Gastroesophageal sphincter (tissue), 4 donors: ENCODE measurements at regions not wholly inside any gene's neighbourhood (a gene's known extent, or its start where the extent isn't known, plus 50 kb on each side); places are given as distances from the start of the nearest gene placed in this dataset.
A peak's percentile ranks its signal among the peaks of the same experiment; 100 is the strongest.

Experiments used
- ATAC-seq: fragments of 150-250 bp; one replicate; pipeline ENCODE4 v1.9.1; 2016; ENCODE audit warnings: mild to moderate bottlenecking, moderate library complexity
- H3K27ac ChIP-seq, 4 donors: fragments of 200-600 bp; sonication (generic) in 3 of 4; 1 replicate in 3 of 4; 2 replicates in 1 of 4; pipeline ENCODE4 v1.5.1; 2016 to 2019
- H3K27me3 ChIP-seq: fragments of 200-600 bp; sonication (generic); one replicate; pipeline ENCODE4 v1.5.1; 2019
- H3K36me3 ChIP-seq, 2 donors: fragments of 200-600 bp; sonication (generic); one replicate each; pipeline ENCODE4 v1.5.1; 2019; ENCODE audit warnings: control low read depth in 1 of 2
- H3K4me1 ChIP-seq, 3 donors: fragments of 200-600 bp; sonication (generic); 1 replicate in 2 of 3; 2 replicates in 1 of 3; pipeline ENCODE4 v1.5.1; 2016 to 2019; ENCODE audit warnings: control low read depth in 2 of 3
- H3K4me3 ChIP-seq, 2 donors: fragments of 200-600 bp; sonication (generic); one replicate each; pipeline ENCODE4 v1.5.1; 2019; ENCODE audit warnings: mild to moderate bottlenecking in 1 of 2, moderate library complexity in 1 of 2
- H3K9me3 ChIP-seq, 3 donors: fragments of 200-600 bp; sonication (generic); one replicate each; pipeline ENCODE4 v1.5.1; 2017 to 2019; ENCODE audit warnings: control low read depth in 2 of 3
- EP300 ChIP-seq: sonication (generic); formaldehyde crosslinking; IDR thresholded peaks from one replicate; pipeline ENCODE4 v1.6.1; 2017; ENCODE audit warnings: antibody characterized with exemption, mild to moderate bottlenecking
- POLR2A ChIP-seq, 2 donors: fragments of 450-650 bp; IDR thresholded peaks; one replicate each; pipeline ENCODE4 v1.6.1; 2017; ENCODE audit warnings: antibody characterized with exemption in 2 of 2, mild to moderate bottlenecking in 2 of 2, moderate library complexity in 1 of 2
- POLR2AphosphoS5 ChIP-seq: sonication (generic); formaldehyde crosslinking; IDR thresholded peaks from one replicate; pipeline ENCODE4 v1.6.1; 2017; ENCODE audit warnings: antibody characterized with exemption
- WGBS, 2 donors: methylation state at CpG; one replicate each; pipeline ENCODE4 v1.1.5; 2018; ENCODE audit warnings: low coverage in 1 of 2; 5-methylcytosine and 5-hydroxymethylcytosine counted together
- TF ChIP-seq, protein P1 (sequence below), 4 experiments: fragments of 200-600 bp in 2 of 4; fragments of 450-650 bp in 2 of 4; sonication (generic) in 1 of 4; IDR thresholded peaks; one replicate each; pipeline ENCODE4 v1.5.1; 2017 to 2019; ENCODE audit warnings: antibody characterized with exemption in 4 of 4, mild to moderate bottlenecking in 2 of 4, moderate library complexity in 2 of 4

DNA sequence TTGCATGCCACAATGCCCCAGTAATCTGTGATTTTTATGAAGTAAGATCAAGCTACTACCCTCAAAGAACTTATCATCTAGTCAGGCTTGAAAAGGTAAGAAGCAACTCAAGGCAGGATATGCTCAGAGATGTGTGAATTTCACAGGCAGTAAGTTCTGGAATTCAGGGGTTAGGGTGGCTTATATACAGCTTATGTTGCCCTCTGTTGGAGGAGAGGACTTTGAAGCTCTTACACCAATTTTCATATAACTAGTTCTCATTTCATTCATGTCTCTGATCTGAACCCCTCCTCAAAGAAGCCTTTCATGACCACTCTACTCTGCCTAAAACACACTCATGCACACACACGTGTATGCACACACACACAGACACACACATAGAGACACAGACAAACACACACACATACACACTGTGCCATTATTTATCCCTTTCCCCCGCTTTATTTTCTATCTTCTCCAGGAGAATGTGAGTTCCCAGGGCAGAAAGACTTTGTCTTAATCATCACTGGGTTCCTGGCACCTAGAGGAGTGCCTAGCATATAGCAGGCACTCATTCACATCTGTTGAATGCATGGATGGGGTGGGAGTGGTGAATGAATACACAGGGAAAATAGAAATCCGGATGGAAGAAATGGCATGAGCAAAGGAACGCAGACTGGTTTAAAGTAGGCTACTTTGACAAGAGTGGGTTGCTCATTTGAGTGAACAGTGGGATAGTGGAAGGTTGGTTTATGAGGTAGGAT, 220.7 kb upstream of the ZBED5 start:
- TF ChIP-seq, protein P1, sequence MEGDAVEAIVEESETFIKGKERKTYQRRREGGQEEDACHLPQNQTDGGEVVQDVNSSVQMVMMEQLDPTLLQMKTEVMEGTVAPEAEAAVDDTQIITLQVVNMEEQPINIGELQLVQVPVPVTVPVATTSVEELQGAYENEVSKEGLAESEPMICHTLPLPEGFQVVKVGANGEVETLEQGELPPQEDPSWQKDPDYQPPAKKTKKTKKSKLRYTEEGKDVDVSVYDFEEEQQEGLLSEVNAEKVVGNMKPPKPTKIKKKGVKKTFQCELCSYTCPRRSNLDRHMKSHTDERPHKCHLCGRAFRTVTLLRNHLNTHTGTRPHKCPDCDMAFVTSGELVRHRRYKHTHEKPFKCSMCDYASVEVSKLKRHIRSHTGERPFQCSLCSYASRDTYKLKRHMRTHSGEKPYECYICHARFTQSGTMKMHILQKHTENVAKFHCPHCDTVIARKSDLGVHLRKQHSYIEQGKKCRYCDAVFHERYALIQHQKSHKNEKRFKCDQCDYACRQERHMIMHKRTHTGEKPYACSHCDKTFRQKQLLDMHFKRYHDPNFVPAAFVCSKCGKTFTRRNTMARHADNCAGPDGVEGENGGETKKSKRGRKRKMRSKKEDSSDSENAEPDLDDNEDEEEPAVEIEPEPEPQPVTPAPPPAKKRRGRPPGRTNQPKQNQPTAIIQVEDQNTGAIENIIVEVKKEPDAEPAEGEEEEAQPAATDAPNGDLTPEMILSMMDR (IDR thresholded peaks at IDR 0.05) = peak in 2 of 4 experiments; percentile 5 to 26
- no peak for TF ChIP-seq POLR2AphosphoS5
- TF ChIP-seq EP300 = no peak
- TF ChIP-seq POLR2A (IDR thresholded peaks at IDR 0.05) = no peak
- no peaks in the 10 kb centered on the region for H3K27me3 ChIP-seq
- 70 to 92% methylated on average over 3 to 4 of the region's 4 CpGs for WGBS, 2 donors
- peaks cover 0 to 19% (median 0%) of the 10 kb centered on the region in 3 donors for H3K4me1 ChIP-seq
- no peak overlapping the region for H3K4me3 ChIP-seq
- H3K9me3 ChIP-seq = no peaks in the 10 kb centered on the region
- no peak for ATAC-seq
- no peaks in the 10 kb centered on the region for H3K36me3 ChIP-seq
- no peak overlapping the region for H3K27ac ChIP-seq

- ATAC-seq = no peak
- 45 to 89% methylated on average over 4 of the region's 4 CpGs for WGBS, 2 donors
- H3K27me3 ChIP-seq = no peaks in the 10 kb centered on the region
- H3K9me3 ChIP-seq = no peaks in the 10 kb centered on the region
- TF ChIP-seq, protein P1 (IDR thresholded peaks at IDR 0.05) = no peak
- no peak for TF ChIP-seq POLR2A (IDR thresholded peaks at IDR 0.05)
- no peaks in the 10 kb centered on the region for H3K36me3 ChIP-seq
- no peak overlapping the region for H3K4me3 ChIP-seq
- peaks cover 0 to 19% (median 0%) of the 10 kb centered on the region in 3 donors for H3K4me1 ChIP-seq
- H3K27ac ChIP-seq = no peak overlapping the region
These were observed 220.0 kb upstream of the ZBED5 start for GRCh38 chr11:11077898-11078297.

DNA sequence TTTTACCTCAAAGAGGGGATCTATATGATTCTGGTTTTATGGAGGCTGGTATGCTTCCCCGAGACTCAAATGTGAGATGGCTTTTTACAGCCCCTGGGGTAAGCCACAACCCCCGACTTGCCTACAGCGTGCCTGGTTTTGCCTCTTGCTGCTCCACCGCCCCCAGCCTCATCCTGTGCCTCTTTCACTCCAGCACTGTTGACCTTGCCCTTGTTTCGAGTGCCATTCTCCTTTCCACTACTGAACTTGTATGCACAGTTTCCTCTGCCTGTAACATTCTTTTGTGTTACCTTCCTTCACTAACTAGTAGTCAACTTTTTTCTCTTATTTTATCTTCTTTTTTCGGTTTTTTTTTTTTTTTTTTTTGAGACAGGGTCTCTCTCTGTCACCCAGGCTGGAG, 219.0 kb upstream of the ZBED5 start:
- H3K4me3 ChIP-seq = no peak overlapping the region
- H3K27ac ChIP-seq = no peak overlapping the region
- TF ChIP-seq POLR2AphosphoS5 (no peak), EP300 (no peak), POLR2A (IDR thresholded peaks at IDR 0.05) (no peak)
- TF ChIP-seq, protein P1 (IDR thresholded peaks at IDR 0.05) = no peak
- H3K4me1 ChIP-seq = peaks cover 0 to 14% (median 0%) of the 10 kb centered on the region in 3 donors
- no peak for ATAC-seq
- no peaks in the 10 kb centered on the region for H3K27me3 ChIP-seq
- no peaks in the 10 kb centered on the region for H3K36me3 ChIP-seq
- H3K9me3 ChIP-seq = no peaks in the 10 kb centered on the region
- 86 to 89% methylated on average over 5 to 6 of the region's 6 CpGs for WGBS, 2 donors

GRCh38 chr11:11076276-11076675, 218.4 kb upstream of the ZBED5 start:
- Histone ChIP-seq H3K9me3 (no peaks in the 10 kb centered on the region), H3K27me3 (no peaks in the 10 kb centered on the region), H3K27ac (no peak overlapping the region), H3K4me1 (peaks cover 0 to 8% (median 0%) of the 10 kb centered on the region in 3 donors), H3K36me3 (no peaks in the 10 kb centered on the region), H3K4me3 (no peak overlapping the region)
- no peak for ATAC-seq
- TF ChIP-seq, protein P1 (IDR thresholded peaks at IDR 0.05) = no peak
- TF ChIP-seq POLR2A (IDR thresholded peaks at IDR 0.05) = no peak
- TF ChIP-seq POLR2AphosphoS5 = no peak
- no peak for TF ChIP-seq EP300
- WGBS, 2 donors = 77 to 78% methylated on average over 4 of the region's 4 CpGs

- Histone ChIP-seq H3K4me1 (peaks cover 0 to 1% (median 0%) of the 10 kb centered on the region in 3 donors), H3K9me3 (no peaks in the 10 kb centered on the region), H3K27me3 (no peaks in the 10 kb centered on the region), H3K36me3 (no peaks in the 10 kb centered on the region), H3K27ac (no peak overlapping the region), H3K4me3 (no peak overlapping the region)
- ATAC-seq = no peak
- 74 to 77% methylated on average over 5 to 6 of the region's 6 CpGs for WGBS, 2 donors
- TF ChIP-seq, protein P1 (IDR thresholded peaks at IDR 0.05) = no peak
- TF ChIP-seq POLR2A (IDR thresholded peaks at IDR 0.05) = no peak
- TF ChIP-seq EP300 = no peak
- no peak for TF ChIP-seq POLR2AphosphoS5
These were observed 217.8 kb upstream of the ZBED5 start for GRCh38 chr11:11075515-11076171.
